ENCODE measurements at regions not wholly inside any gene's neighbourhood (a gene's known extent, or its start where the extent isn't known, plus 50 kb on each side); places are given as distances from the start of the nearest gene placed in this dataset.
"Not testable (repeated sequence)": the region's sequence is repeated elsewhere in the genome, so short reads cannot be mapped to it uniquely, and the experiment has no call there.

- not testable (repeated sequence) for DNase-seq
Observed at GRCh38 chr7:115789473-115789872, 241.1 kb downstream of the TFEC start.

- DNase-seq = no peak
Observed at GRCh38 chr7:115782696-115783490, 247.7 kb downstream of the TFEC start.

GRCh38 chr7:115779561-115779960 is 251.0 kb downstream of the TFEC start:
- DNase-seq = no peak

- DNase-seq = no peak
Observed at GRCh38 chr7:115775981-115776380, 254.6 kb downstream of the TFEC start.

- no peak for DNase-seq
Observed at GRCh38 chr7:115763347-115763746, 267.2 kb downstream of the TFEC start.

GRCh38 chr7:115758025-115758424 is 272.5 kb downstream of the TFEC start:
- DNase-seq = no peak

GRCh38 chr7:115754226-115754625 is 276.3 kb downstream of the TFEC start:
- DNase-seq = no peak

- DNase-seq = no peak
Observed at GRCh38 chr7:115749924-115750323, 280.6 kb downstream of the TFEC start.

GRCh38 chr7:115748123-115748738 is 282.3 kb downstream of the TFEC start:
- peak; percentile 47 for DNase-seq

GRCh38 chr7:115747174-115747573 is 283.4 kb downstream of the TFEC start:
- no peak for DNase-seq

- DNase-seq = no peak
Observed at GRCh38 chr7:115740043-115740442, 290.5 kb downstream of the TFEC start.

GRCh38 chr7:115734641-115735040 is 295.9 kb downstream of the TFEC start:
- no peak for DNase-seq

- DNase-seq = peak; percentile 44
Observed at GRCh38 chr7:115731796-115732471, 298.6 kb downstream of the TFEC start.

GRCh38 chr7:115728518-115728917 is 302.0 kb downstream of the TFEC start:
- DNase-seq = peak; percentile 46

GRCh38 chr7:115724400-115725056 is 306.0 kb downstream of the TFEC start:
- DNase-seq = peak; percentile 100

GRCh38 chr7:115722302-115722977 is 308.1 kb downstream of the TFEC start:
- DNase-seq = no peak

- no peak for DNase-seq
Observed at GRCh38 chr7:115721293-115722217, 309.0 kb downstream of the TFEC start.

GRCh38 chr7:115719963-115720362 is 310.6 kb downstream of the TFEC start:
- no peak for DNase-seq

GRCh38 chr7:115709664-115710063 is 320.9 kb downstream of the TFEC start:
- no peak for DNase-seq

GRCh38 chr7:115708013-115708341 is 322.6 kb downstream of the TFEC start:
- DNase-seq = no peak

- DNase-seq = peak; percentile 95
Observed at GRCh38 chr7:115707258-115708012, 323.1 kb downstream of the TFEC start.
